ENCODE measurements at regions not wholly inside any gene's neighbourhood (a gene's known extent, or its start where the extent isn't known, plus 50 kb on each side); places are given as distances from the start of the nearest gene placed in this dataset.

GRCh38 chr5:174236070-174236469 lies 190.6 kb downstream of the NSG2 start:
- DNase-seq, result no peak

GRCh38 chr5:174239718-174240117 lies 194.2 kb downstream of the NSG2 start:
- DNase-seq, result no peak

- no peak for DNase-seq
Measured at GRCh38 chr5:174242573-174242972, 197.1 kb downstream of the NSG2 start.

GRCh38 chr5:174243904-174244303 lies 198.4 kb downstream of the NSG2 start:
- DNase-seq, result no peak

GRCh38 chr5:174245516-174246075 lies 200.1 kb downstream of the NSG2 start:
- DNase-seq, result no peak

- no peak for DNase-seq
Measured at GRCh38 chr5:174246743-174247142, 201.2 kb downstream of the NSG2 start.

GRCh38 chr5:174247301-174247700 lies 201.8 kb downstream of the NSG2 start:
- DNase-seq, result no peak

GRCh38 chr5:174251305-174252000 lies 205.9 kb downstream of the NSG2 start:
- no peak for DNase-seq

- DNase-seq, result no peak
Measured at GRCh38 chr5:174252121-174252520, 206.6 kb downstream of the NSG2 start.

GRCh38 chr5:174259696-174260420 lies 214.4 kb downstream of the NSG2 start:
- no peak for DNase-seq

GRCh38 chr5:174271316-174271715 lies 225.8 kb downstream of the NSG2 start:
- DNase-seq, result no peak

GRCh38 chr5:174272671-174273070 lies 227.2 kb downstream of the NSG2 start:
- no peak for DNase-seq

- no peak for DNase-seq
Measured at GRCh38 chr5:174273325-174273724, 227.8 kb downstream of the NSG2 start.

GRCh38 chr5:174275959-174276358 lies 230.5 kb downstream of the NSG2 start:
- DNase-seq, result no peak

GRCh38 chr5:174281089-174281760 lies 235.7 kb downstream of the NSG2 start:
- no peak for DNase-seq

GRCh38 chr5:174281855-174282254 lies 236.3 kb downstream of the NSG2 start:
- no peak for DNase-seq

GRCh38 chr5:174282391-174282790 lies 236.9 kb downstream of the NSG2 start:
- DNase-seq, result no peak

GRCh38 chr5:174283211-174284005 lies 237.9 kb downstream of the NSG2 start:
- no peak for DNase-seq

- DNase-seq, result no peak
Measured at GRCh38 chr5:174284873-174285272, 239.4 kb downstream of the NSG2 start.

GRCh38 chr5:174287761-174288160 lies 242.3 kb downstream of the NSG2 start:
- no peak for DNase-seq

- DNase-seq, result no peak
Measured at GRCh38 chr5:174288439-174288838, 242.9 kb downstream of the NSG2 start.

- no peak for DNase-seq
Measured at GRCh38 chr5:174291162-174291561, 245.7 kb downstream of the NSG2 start.

GRCh38 chr5:174292348-174292747 lies 246.8 kb downstream of the NSG2 start:
- DNase-seq, result no peak
